ENCODE measurements at regions not wholly inside any gene's neighbourhood (a gene's known extent, or its start where the extent isn't known, plus 50 kb on each side); places are given as distances from the start of the nearest gene placed in this dataset.

- no peak for TF ChIP-seq EP300 (IDR thresholded peaks at IDR 0.05)
- TF ChIP-seq CTCF (IDR thresholded peaks at IDR 0.05) = no peak
- TF ChIP-seq POLR2A (IDR thresholded peaks at IDR 0.05) = no peak
- TF ChIP-seq POLR2AphosphoS5 (IDR thresholded peaks at IDR 0.05) = no peak
Observed at GRCh38 chr1:215007880-215008279, 74.7 kb upstream of the KCNK2 start.

Measured in sigmoid colon (tissue), 4 donors.